GM21529 (cell line): ENCODE measurements at regions not wholly inside any gene's neighbourhood (a gene's known extent, or its start where the extent isn't known, plus 50 kb on each side); places are given as distances from the start of the nearest gene placed in this dataset.

ENCODE experiments used
- ATAC-seq: cut with Tn5 transposase; IDR thresholded peaks from one replicate; pipeline ENCODE4 v1.9.1; 2021; ENCODE audit not compliant: unreplicated experiment

- no peak for ATAC-seq
Measured at GRCh38 chr5:8234179-8234770, 365.3 kb downstream of the MTRR start.

- ATAC-seq = no peak
Measured at GRCh38 chr5:8238080-8238479, 369.1 kb downstream of the MTRR start.

DNA sequence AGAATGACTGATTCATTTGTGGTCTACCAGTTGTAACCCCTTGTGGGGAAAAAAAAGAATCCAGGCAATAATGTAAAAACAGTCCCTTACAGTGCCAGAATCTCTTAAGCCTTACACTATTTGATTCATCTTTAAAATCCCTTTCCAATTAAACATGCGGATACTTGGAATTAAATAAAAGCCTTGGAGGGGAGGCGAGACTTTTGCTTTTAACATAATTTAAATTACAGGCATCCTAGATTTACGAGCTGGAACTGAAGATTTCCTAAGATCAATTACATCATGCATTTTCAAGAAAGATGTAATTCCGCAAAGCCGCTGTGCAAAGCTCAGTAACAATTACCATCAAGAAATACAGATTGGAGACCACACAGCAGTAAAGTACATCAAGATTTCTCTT is 370.2 kb downstream of the MTRR start:
- no peak for ATAC-seq

GRCh38 chr5:8239646-8240045 is 370.7 kb downstream of the MTRR start:
- ATAC-seq = no peak

- ATAC-seq = no peak
Measured at GRCh38 chr5:8241076-8241475, 372.1 kb downstream of the MTRR start.

GRCh38 chr5:8241558-8241957 is 372.6 kb downstream of the MTRR start:
- ATAC-seq = no peak

- ATAC-seq = no peak
Measured at GRCh38 chr5:8247049-8247899, 378.3 kb downstream of the MTRR start.

DNA sequence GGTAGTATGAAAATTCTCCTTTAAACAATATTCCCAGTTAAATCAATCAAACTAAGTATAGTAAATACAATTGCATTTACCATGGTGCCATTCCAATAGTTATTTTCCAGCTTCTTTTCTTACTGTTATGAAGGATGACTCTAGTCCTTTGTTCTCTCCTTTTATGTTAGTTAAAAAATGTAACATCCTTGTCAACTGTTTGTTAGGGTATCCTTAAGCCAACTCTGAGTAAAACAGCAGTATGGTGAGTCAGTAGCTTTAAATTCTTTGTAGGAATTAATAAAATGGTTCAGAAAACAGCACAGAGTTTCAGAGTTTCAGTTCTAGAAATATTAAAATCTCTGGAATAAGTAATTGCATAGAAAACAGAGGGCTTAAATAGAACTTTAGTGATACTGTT is 384.4 kb downstream of the MTRR start:
- no peak for ATAC-seq

GRCh38 chr5:8254674-8255073 is 385.7 kb downstream of the MTRR start:
- no peak for ATAC-seq

- ATAC-seq = no peak
Measured at GRCh38 chr5:8258801-8259200, 389.9 kb downstream of the MTRR start.

GRCh38 chr5:8270246-8270645 is 401.3 kb downstream of the MTRR start:
- ATAC-seq = no peak

- no peak for ATAC-seq
Measured at GRCh38 chr5:8280711-8281363, 411.9 kb downstream of the MTRR start.

GRCh38 chr5:8288334-8288733 is 419.4 kb downstream of the MTRR start:
- no peak for ATAC-seq

GRCh38 chr5:8288897-8289516 is 420.1 kb downstream of the MTRR start:
- no peak for ATAC-seq

DNA sequence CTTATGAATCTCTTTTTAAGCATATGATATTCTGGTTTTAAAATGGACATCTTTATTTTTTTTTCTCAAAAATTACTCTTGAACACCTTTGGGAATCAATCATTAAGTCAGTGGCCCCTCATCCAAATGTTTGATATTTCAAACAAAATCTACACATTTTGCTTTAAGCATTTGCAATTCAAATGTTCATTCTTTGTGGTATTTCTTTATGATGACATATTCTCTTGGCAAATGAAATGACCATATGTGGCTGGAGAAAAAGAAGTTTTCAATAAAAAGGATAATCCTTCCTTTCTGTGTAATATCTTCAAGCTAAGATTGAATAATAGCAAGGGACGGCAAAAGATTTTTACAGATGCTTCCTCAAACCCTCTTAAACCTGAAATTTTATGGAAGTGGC is 420.8 kb downstream of the MTRR start:
- ATAC-seq = no peak

GRCh38 chr5:8290721-8291120 is 421.8 kb downstream of the MTRR start:
- no peak for ATAC-seq

- ATAC-seq = no peak
Measured at GRCh38 chr5:8291641-8292040, 422.7 kb downstream of the MTRR start.

DNA sequence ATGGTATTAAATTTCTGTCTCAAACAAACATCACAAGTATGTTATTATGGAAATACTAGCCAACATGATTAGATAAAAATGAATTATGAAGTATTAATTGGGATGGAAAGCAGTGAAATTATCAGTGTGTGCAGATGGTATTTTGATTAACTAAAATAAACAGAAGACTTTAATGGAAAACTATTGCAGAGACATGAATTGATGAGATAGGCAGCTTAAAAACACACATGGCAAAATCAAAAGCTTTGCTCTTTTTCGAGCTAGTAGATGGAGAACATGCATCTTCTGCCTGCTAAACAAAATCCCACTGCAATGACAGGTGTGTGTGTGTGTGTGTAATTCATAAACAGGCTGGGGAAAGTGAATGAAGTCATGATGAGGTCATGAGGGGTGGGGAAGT is 426.2 kb downstream of the MTRR start:
- ATAC-seq = no peak

- no peak for ATAC-seq
Measured at GRCh38 chr5:8299716-8300115, 430.8 kb downstream of the MTRR start.

GRCh38 chr5:8304341-8304740 is 435.4 kb downstream of the MTRR start:
- no peak for ATAC-seq

DNA sequence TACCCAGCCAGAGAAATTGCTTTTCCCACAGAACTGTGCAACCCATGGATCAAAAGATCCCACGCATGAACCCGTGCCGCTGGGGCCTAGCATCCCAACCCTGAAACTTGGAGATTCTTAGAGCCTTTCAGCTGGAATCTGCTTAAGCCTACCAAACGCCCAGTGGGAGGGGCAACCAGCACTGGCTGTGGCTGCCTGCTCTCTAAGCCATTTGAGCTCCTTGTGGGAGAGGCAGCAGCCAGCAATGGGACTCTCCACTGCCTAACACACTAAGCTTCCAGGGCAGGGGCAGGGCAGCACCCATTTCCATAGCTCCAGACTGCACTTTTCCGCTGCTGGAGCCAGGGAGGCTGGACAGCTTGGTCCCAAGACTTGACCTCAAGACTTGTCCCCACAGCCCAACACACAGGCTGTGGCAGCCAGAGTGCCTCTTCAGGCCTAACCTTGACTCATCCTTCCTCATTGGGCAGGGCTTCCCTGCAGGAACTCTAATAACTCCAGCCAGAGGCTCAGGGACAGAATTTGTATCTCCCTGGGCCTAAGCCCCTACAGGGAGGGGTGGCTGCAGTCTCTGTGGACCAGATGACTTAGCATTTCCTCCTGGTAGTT is 437.4 kb downstream of the MTRR start:
- ATAC-seq = no peak
